GM18505 (cell line): ENCODE measurements at regions not wholly inside any gene's neighbourhood (a gene's known extent, or its start where the extent isn't known, plus 50 kb on each side); places are given as distances from the start of the nearest gene placed in this dataset.

Source experiments
- ATAC-seq: cut with Tn5 transposase; IDR thresholded peaks from one replicate; pipeline ENCODE4 v1.9.1; 2021; ENCODE audit not compliant: unreplicated experiment
- POLR2A ChIP-seq: IDR thresholded peaks from 4 replicates; pipeline ENCODE4 v1.6.1; 2011; ENCODE audit warnings: borderline replicate concordance; ENCODE audit not compliant: insufficient read depth, insufficient read length; ENCODE audit errors: extremely low read depth

- ATAC-seq, result no peak
- no peak for TF ChIP-seq POLR2A
Measured at GRCh38 chr12:58487678-58488161, 432.6 kb downstream of the LRIG3 start.

DNA sequence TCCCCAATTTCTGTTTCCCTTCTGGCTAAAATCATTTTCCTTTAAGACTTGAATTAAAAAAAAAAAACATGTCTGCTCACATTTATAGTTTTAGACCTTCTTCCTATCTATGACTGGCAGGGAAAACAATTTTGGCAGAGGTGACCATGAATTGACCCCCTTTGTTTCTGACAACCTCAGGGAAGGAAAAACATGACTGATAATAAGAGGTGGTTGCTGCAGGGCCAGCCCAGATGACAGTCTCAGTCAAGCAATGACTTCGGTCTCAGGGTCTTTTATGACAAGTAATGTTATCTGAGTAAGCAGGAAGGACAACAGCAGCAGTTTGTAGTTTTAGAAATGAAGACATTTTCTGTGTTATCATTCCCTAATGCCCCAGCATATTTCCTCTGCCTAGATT is 430.9 kb downstream of the LRIG3 start:
- TF ChIP-seq POLR2A, result no peak
- no peak for ATAC-seq

- no peak for ATAC-seq
- no peak for TF ChIP-seq POLR2A
Measured at GRCh38 chr12:58491306-58491705, 429.0 kb downstream of the LRIG3 start.

DNA sequence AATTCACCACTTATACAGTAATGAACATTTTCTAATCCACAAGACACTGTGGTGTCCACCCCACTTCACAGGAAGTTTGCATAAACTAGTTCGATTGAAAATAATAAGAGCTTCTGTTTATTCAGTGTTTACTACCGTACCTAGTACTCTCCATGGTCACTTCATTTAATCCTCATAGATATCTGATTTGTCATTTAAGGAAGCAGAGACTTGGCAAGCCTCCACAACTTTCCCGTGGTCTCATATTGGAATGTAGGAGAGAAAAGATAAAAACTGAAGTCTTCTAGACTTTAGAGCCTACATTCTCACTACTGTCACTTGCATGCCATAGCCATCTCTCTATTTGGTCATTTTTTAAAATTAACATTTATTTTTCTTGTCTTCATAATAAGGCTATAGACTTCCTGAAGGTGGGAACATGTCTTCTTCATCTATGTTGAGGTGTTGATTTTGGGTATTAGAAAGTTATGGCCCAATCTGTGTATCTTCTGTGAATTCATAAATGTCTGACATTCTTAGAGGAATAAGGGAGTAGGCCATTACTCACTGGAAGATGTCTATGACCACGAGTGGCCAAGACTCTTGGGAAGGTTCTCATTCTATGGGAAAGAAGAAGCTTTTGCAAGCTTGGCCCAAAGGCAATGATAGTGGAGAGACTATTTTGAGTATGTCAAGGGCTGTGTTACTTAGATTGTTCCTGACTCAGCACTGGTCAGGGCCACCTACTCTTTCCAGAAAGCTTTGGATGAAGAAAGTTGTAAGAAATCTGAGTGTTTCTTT is 423.7 kb downstream of the LRIG3 start:
- ATAC-seq, result no peak

DNA sequence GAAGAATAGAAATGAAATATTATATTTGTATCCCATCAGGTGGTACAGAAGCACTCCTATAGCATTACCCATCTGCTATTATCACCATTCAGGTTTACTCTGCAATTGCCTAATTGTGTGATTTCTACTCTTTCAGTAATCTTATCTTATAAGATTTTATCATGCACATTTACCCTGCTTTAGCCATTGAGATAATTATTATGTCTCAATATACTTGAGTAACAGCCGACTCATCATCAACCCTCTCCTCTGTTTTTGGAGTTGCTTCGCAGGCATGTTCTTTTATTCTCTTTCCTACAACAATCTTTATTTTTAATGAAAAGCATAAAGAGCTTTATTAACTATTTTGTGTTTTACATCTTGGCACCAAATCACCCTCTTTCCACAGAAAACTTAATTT is 419.9 kb downstream of the LRIG3 start:
- no peak for ATAC-seq
- no peak for TF ChIP-seq POLR2A

More for the DNA sequence above, 423.7 kb downstream of the LRIG3 start:
- TF ChIP-seq POLR2A, result no peak

DNA sequence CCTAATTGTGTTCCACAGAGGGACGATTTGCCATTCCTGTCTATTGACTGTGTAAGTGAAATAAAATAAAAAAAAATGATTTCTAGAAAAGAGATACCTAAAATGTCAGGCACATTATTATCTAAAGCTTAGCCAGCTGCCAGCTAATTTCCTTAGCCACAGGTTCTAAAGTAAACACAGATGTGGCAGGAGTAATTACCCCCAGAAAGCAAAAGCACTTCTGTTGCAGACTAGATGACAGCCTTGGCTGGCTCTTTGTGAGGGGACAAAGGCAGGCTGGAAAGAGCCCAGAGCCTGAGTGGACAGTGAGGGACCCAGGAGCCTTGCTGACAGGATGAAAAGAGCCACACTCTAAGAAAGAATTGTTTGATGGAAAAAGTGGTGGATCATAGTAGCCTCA is 418.1 kb downstream of the LRIG3 start:
- ATAC-seq, result no peak
- no peak for TF ChIP-seq POLR2A

- TF ChIP-seq POLR2A, result no peak
Measured at GRCh38 chr12:58502841-58503240, 417.5 kb downstream of the LRIG3 start.

DNA sequence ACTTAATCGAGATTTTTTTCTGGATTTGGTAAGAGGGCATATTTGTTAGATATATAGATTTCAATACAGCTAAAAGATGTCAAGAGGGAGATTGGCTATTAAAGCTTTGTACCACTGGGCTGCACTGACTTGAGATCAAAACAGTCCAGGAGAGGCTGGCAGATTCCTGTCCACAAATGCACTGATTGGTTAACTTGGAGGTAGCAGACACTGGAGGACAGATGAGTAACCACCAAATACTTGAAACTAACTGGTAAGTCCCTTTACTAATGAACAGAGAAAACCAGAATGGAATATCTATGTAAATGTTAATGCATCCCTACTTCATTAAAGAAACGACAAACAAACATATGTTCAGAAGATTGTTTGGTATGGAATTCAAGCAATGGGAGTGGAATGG is 416.6 kb downstream of the LRIG3 start:
- no peak for TF ChIP-seq POLR2A

More at GRCh38 chr12:58502841-58503240, 417.5 kb downstream of the LRIG3 start:
- ATAC-seq, result no peak

DNA sequence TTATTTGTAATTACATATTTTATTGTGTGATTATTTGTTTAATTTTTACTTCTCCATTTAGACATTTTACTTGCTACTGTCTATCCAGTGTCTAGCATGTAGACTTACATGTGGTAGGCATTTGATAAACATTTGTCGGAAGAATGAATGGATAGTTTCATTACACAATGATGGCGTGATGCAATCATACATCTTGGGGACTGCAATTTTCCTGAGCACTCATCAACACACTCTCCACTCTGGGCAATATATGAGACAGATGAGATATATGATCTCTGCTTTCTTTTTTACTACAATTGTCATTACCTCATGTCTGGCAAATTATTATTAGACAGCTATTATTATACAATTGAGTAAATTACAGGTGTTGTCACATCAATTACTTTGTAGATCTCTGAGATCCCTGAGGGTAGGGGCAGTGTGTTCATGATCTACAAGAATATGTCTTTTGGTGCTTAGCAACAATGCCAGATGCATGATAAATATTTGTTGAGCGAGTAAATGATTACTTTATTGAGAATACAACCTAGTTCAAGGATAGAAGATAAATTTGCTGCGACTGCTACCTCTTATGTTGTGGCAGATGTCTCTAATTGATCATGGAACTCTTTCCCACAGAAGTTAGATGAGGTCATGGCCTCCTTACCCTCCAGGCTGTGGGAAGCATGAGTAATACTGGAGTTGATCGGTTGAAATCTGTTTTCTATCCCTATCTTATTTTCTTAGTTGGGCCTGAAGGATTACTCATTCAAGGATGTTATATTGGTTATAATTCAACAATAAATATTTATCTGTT is 416.0 kb downstream of the LRIG3 start:
- TF ChIP-seq POLR2A, result no peak
- no peak for ATAC-seq

More for the DNA sequence above, 416.6 kb downstream of the LRIG3 start:
- no peak for ATAC-seq

DNA sequence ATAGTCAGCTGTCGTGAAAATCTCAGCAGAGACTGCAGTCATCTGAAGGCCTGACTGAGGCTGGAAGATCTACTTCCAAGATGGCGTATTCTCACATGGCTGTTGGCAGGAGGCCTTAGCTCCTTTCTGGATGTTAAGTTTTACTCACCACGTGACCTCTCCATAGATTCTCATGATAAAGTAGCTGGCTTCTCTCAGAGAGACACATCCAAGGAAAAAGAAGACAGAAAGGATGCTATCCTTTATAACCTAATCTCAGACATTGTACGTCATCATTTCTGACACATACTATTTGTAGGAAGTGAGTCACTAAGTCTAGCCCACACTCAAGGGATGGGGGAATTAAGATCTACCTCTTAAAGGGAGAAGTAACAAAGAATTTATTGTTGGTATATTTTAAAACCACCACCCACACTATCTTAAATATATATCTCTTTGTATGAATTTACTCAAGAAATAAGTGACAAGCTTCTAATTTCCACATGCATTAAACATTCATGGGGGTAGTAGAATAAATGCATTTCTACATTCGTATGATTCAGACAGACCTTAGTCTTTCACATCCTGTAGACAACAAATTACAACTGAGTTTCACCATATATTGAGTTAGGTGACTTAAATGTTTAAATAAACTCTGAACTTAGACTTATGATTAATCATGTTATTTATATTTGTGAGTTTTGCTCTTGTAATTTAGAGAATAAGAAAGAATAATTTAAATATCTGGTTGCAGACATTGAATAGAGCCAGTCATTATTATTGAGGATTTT is 411.0 kb downstream of the LRIG3 start:
- ATAC-seq, result no peak
- TF ChIP-seq POLR2A, result no peak

GRCh38 chr12:58513301-58513834 is 406.9 kb downstream of the LRIG3 start:
- ATAC-seq, result no peak
- TF ChIP-seq POLR2A, result no peak

DNA sequence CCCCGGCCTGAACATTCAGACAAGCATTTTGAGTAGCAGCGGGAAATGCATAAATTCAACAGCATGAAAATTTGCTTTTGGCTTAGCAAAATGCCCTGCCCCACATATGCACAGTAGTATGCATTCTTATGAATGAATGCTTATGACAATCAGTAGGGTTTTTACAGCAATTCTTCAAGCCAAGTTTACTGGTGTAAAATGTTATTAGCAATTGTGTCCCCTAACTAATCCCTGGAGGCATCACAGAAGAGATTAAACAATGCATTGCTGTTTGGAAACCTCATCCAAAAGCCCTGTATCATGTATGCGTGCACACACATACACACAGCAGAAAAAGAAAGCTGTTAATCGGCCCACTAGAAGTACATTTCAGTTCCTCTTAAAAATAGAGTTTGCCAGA is 406.5 kb downstream of the LRIG3 start:
- TF ChIP-seq POLR2A, result no peak
- ATAC-seq, result no peak

GRCh38 chr12:58519839-58520238 is 400.5 kb downstream of the LRIG3 start:
- no peak for ATAC-seq
- no peak for TF ChIP-seq POLR2A

DNA sequence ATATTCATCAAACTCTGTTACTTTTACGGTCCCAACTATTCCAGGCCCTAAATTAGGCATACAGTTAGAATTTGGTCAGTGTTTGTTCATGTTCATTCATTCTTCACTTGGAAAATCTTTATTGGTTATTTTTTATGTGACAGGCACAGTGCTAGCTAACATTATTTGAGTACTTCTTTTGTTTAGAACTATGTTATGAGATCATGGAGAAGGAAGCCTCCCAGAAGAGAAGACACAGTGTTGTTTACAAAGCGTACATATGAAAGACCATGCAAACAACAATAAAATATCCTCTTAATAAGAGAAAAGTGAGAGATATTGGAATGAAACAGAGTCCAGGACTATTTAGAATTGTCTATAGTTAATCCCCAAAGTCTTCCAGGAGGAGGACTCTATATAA is 399.2 kb downstream of the LRIG3 start:
- TF ChIP-seq POLR2A, result no peak
- no peak for ATAC-seq

DNA sequence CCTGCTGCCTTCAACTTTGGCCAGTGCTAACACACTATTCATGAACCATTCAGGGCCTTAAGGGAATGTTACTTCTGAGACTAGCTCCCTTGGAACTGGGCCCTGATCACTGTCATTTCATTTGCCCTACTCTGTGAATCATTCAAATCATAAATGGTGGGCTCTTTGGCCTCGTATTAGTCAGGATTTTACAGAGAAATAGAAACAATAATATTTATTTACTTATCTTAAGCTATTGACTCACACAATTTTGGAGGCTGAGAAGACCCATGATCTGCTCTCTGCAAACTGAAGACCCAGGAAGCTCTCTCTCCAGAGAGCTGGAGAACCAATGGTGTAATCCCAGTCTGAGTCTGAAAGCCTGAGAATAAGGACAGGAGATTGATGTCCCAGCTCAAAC is 398.5 kb downstream of the LRIG3 start:
- ATAC-seq, result no peak
- TF ChIP-seq POLR2A, result no peak
